Tibial artery (tissue), 4 donors: ENCODE measurements at regions not wholly inside any gene's neighbourhood (a gene's known extent, or its start where the extent isn't known, plus 50 kb on each side); places are given as distances from the start of the nearest gene placed in this dataset.

ENCODE experiments used
- DNase-seq, 2 donors: peaks; one replicate each; pipeline ENCODE4 v3.0.0-alpha.2; 2019
- H3K27ac ChIP-seq, 2 donors: fragments of 200-600 bp; sonication (generic) in 1 of 2; 1 replicate in 1 of 2; 2 replicates in 1 of 2; pipeline ENCODE4 v1.5.1; 2018 to 2019; ENCODE audit warnings: mild to moderate bottlenecking in 1 of 2
- H3K27me3 ChIP-seq, 2 donors: fragments of 200-600 bp; sonication (generic) in 1 of 2; one replicate each; pipeline versions ENCODE4 v1.5.1 to v1.6.0; 2016 to 2019
- H3K36me3 ChIP-seq, 3 donors: fragments of 200-600 bp; sonication (generic) in 2 of 3; one replicate each; pipeline ENCODE4 v1.5.1; 2016 to 2019; ENCODE audit warnings: mild to moderate bottlenecking in 2 of 3
- H3K4me1 ChIP-seq, 4 donors: fragments of 200-600 bp; sonication (generic) in 2 of 4; 1 replicate in 3 of 4; 2 replicates in 1 of 4; pipeline ENCODE4 v1.5.1; 2016 to 2019
- H3K4me3 ChIP-seq, 2 donors: fragments of 200-600 bp; sonication (generic) in 1 of 2; 1 replicate in 1 of 2; 2 replicates in 1 of 2; pipeline ENCODE4 v1.5.1; 2018 to 2019; ENCODE audit warnings: mild to moderate bottlenecking in 2 of 2
- H3K9me3 ChIP-seq, 3 donors: fragments of 200-600 bp; sonication (generic) in 1 of 3; one replicate each; pipeline ENCODE4 v1.5.1; 2016 to 2019
- intact Hi-C: fragments of 100-400 bp; cut with DNase I; formaldehyde crosslinking; loops from one replicate; pipeline ENCODE4 v1.15.0; 2023; ENCODE audit warnings: low total_unique reads
- TF ChIP-seq, protein P1 (sequence below), 2 experiments: fragments of 200-600 bp in 1 of 2; fragments of 450-650 bp in 1 of 2; IDR thresholded peaks; one replicate each; pipeline ENCODE4 v1.5.1; 2017 to 2019; ENCODE audit warnings: antibody characterized with exemption in 2 of 2, mild to moderate bottlenecking in 1 of 2, moderate library complexity in 1 of 2

DNA sequence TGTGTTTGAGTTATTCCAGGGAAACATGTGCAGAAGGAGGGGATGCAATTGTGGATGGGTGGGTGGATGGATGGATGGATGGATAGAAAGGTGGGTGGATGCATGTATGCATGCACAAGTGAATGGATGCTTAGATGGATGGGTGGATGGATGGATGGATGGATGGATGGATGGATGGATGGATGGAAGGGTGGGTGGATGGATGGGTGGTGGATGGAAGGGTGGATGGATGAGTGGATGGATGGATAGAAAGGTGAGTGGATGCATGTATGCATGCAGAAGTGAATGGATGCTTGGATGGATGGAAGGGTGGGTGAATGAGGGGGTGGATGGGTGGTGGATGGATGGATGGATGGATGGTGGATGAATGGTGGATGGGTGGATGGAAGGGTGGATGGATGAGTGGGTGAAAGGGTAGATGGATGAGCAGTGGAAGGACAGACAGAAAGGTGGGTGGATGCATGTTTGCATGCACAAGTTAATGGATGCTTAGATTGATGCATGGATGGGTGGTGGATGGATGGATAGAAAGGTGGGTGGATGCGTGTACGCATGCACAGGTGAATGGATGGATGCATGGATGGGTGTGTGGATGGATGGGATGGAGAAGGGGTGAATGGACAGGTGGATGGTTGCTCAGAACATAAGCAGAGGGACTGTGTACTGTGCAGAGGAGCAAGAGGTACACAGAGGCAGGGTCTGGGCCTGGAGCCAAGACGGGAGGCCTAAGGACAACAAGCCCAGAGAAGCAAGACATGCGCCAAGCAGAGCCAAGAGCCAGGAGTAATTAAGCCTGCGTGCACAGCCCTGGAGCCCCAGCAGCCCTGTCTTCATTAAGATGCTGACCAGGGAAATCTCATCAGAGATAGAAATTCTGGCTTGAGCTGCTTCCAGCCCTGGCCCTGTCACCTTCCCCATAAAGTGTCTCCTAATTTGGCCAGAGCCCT lies 84.6 kb upstream of the PPP1R26 start:
- Histone ChIP-seq H3K27me3 (peaks cover 0 to 69% of the 10 kb centered on the region in 2 donors), H3K9me3 (peaks cover 0 to 13% (median 0%) of the 10 kb centered on the region in 3 donors), H3K27ac (no peak overlapping the region), H3K4me3 (no peak overlapping the region), H3K4me1 (no peaks in the 10 kb centered on the region), H3K36me3 (no peaks in the 10 kb centered on the region)
- intact Hi-C loops: no loop called here
- DNase-seq: no peak
- TF ChIP-seq, protein P1, sequence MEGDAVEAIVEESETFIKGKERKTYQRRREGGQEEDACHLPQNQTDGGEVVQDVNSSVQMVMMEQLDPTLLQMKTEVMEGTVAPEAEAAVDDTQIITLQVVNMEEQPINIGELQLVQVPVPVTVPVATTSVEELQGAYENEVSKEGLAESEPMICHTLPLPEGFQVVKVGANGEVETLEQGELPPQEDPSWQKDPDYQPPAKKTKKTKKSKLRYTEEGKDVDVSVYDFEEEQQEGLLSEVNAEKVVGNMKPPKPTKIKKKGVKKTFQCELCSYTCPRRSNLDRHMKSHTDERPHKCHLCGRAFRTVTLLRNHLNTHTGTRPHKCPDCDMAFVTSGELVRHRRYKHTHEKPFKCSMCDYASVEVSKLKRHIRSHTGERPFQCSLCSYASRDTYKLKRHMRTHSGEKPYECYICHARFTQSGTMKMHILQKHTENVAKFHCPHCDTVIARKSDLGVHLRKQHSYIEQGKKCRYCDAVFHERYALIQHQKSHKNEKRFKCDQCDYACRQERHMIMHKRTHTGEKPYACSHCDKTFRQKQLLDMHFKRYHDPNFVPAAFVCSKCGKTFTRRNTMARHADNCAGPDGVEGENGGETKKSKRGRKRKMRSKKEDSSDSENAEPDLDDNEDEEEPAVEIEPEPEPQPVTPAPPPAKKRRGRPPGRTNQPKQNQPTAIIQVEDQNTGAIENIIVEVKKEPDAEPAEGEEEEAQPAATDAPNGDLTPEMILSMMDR (IDR thresholded peaks at IDR 0.05): no peak

DNA sequence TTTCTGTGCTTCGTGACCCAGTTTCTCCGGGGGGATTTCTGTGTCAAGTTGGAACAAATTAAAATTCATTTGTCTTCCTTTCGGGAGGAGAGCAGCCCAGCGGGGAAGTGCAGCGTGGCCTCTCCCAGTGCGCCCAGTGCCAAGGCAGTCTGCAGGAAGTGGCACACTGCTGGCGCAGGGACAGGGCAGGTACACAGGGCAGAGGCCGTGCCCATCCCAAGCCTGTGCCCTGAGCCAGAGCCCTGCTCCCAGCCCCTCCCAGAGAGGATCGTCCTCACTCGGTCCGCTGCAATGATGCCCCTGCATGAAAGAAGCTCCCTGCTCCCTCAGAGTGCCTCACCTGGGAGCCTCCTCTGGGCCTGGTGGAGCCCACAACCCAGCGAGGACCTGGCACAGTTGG lies 82.4 kb upstream of the PPP1R26 start:
- no peak overlapping the region for H3K4me3 ChIP-seq
- no peak overlapping the region for H3K27ac ChIP-seq
- TF ChIP-seq, protein P1 (IDR thresholded peaks at IDR 0.05): no peak
- no peaks in the 10 kb centered on the region for H3K36me3 ChIP-seq
- H3K9me3 ChIP-seq: peaks cover 0 to 13% (median 0%) of the 10 kb centered on the region in 3 donors
- intact Hi-C loops: no loop called here
- H3K27me3 ChIP-seq: peaks cover 0 to 57% of the 10 kb centered on the region in 2 donors
- no peaks in the 10 kb centered on the region for H3K4me1 ChIP-seq
- no peak for DNase-seq

DNA sequence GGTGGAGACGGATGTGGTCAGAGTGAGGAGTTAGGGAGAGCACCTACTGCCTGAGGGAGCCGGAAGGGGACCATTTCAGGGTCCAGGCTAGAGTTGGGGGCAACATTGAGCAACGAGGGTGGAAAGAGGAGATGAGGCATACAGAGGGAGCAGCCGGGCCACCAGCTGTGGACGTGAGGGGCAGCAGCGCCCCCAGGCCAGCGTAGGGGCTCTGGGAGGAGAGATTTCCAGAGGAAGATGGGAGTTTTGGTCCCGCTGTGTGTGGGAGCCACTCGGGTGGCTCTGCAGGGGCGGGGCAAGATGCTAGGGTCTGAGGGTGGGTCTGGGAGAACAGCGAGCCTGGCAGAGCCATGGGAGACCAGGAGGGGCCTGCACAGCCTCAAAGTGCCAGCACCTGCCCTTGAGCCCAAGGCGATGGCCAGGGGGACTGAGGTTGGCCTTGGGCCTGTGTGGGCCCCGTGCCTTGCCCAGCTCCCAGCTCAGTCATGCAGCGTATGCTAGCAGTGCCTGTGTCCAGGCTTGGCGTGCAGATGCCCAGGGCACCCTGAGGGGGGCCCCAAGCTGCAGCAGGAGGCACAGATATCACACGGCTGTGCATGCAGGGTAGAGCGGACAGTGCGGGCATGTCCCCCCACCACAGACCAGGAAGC lies 80.5 kb upstream of the PPP1R26 start:
- H3K4me3 ChIP-seq: no peak overlapping the region
- TF ChIP-seq, protein P1 (IDR thresholded peaks at IDR 0.05): no peak
- H3K27ac ChIP-seq: no peak overlapping the region
- H3K4me1 ChIP-seq: no peaks in the 10 kb centered on the region
- H3K36me3 ChIP-seq: no peaks in the 10 kb centered on the region
- peaks cover 0 to 13% (median 0%) of the 10 kb centered on the region in 3 donors for H3K9me3 ChIP-seq
- peaks cover 0 to 53% of the 10 kb centered on the region in 2 donors for H3K27me3 ChIP-seq
- DNase-seq: no peak
- intact Hi-C loops: no loop called here

DNA sequence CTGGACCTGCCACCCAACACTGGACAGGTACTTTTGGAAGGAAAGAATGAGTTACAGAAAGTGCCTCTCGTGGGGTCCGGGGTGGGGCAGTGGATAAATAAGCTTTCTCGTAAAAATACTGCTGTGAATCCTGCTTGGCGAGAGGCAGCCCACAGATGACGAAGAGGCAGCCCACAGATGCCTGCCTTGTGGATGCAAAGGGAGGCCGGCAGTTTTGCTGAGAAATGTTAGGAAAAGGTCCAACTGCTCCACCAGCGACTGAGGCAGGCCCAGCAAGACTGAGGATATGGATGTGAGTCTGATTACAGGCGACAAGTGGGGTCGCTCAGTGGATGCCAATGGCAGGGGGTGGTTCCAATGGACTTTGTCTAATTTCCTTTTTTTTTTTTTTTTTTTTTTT lies 79.1 kb upstream of the PPP1R26 start:
- H3K4me3 ChIP-seq: no peak overlapping the region
- no peak for DNase-seq
- H3K4me1 ChIP-seq: no peaks in the 10 kb centered on the region
- intact Hi-C loops: no loop called here
- H3K9me3 ChIP-seq: peaks cover 0 to 13% (median 0%) of the 10 kb centered on the region in 3 donors
- TF ChIP-seq, protein P1 (IDR thresholded peaks at IDR 0.05): no peak
- H3K36me3 ChIP-seq: no peaks in the 10 kb centered on the region
- H3K27me3 ChIP-seq: peaks cover 0 to 52% of the 10 kb centered on the region in 2 donors
- H3K27ac ChIP-seq: no peak overlapping the region

DNA sequence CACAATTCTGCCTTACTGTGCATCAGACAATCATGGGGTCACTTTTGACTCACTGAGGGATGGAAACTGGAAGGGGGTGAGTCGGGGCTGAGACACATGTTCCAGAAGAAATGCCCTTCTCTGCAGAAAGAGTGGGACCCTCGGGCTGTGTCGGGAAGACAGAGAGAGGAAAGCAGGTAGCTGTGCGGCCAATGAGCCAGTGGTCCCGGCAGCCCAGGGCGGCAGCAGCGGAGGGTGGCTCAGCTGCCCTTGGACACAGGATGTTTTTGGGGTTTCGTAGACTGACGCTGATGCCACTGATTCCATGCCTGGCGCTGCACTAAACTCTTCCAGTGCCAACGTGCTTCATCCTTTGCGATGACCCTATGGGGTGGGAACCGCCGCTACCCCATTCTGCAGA lies 78.4 kb upstream of the PPP1R26 start:
- TF ChIP-seq, protein P1 (IDR thresholded peaks at IDR 0.05): no peak
- Histone ChIP-seq H3K27me3 (peaks cover 0 to 54% of the 10 kb centered on the region in 2 donors), H3K4me1 (no peaks in the 10 kb centered on the region), H3K36me3 (no peaks in the 10 kb centered on the region), H3K4me3 (no peak overlapping the region), H3K27ac (no peak overlapping the region), H3K9me3 (peaks cover 0 to 8% (median 0%) of the 10 kb centered on the region in 3 donors)
- DNase-seq: no peak
- intact Hi-C loops: no loop called here
